ENCODE measurements at regions not wholly inside any gene's neighbourhood (a gene's known extent, or its start where the extent isn't known, plus 50 kb on each side); places are given as distances from the start of the nearest gene placed in this dataset.

DNA sequence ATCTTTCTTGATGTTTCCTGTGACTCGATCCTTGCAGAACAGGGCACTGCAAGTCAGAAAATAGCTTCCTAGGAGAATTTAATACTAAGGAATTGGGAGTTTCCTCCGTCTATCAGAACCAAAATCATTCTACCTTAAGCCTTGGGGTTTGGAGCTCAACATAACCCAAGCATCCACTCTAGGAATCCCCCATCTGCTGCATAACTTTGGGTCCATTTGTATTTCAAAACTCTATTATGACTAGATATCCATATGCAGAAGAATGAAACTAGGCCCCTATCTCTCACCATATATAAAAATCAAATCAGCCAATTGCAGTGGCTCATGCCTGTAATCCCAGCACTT lies 61.7 kb upstream of the AKAP13 start:
- H4K5ac ChIP-seq (ENCODE audit: low read depth, low read length) = no peak overlapping the region
- H3K18ac ChIP-seq (ENCODE audit: low read depth, low read length) = peak overlapping the region; percentile 66; the same call in 1 of the 2 replicates
- H3K9me1 ChIP-seq (ENCODE audit: insufficient read depth, low read length) = peaks cover 16% of the 10 kb centered on the region; the same call in 1 of the 2 replicates
- in situ Hi-C loops (cut with MboI; ENCODE audit: low sequenced_read_pairs) (no loop called here), intact Hi-C loops (cut with micrococcal nuclease) (loop anchor here (5.0 kb wide), 2 partner anchors 89 to 389 kb away; no protein-coding TSS in a partner anchor), dilution Hi-C loops (cut with HindIII; ENCODE audit: low sequenced_read_pairs, unreplicated experiment) (no loop called here)
- no peak overlapping the region for H3K9ac ChIP-seq (ENCODE audit: low read depth, low read length)
- peak overlapping the region in 1 of 2 experiments; percentile 83; a peak in 1 of 4 replicates for H4K8ac ChIP-seq (ENCODE audit: low read depth in 2 of 2, low read length in 2 of 2)
- ATAC-seq (ENCODE audit: low read depth) (no peak), DNase-seq (no peak)
- peak overlapping the region; percentile 82 for H2BK120ac ChIP-seq (ENCODE audit: low read depth, low read length)
- peak overlapping the region; percentile 34; the same call in 1 of the 2 replicates for H4K91ac ChIP-seq (ENCODE audit: insufficient read depth, low read depth, low read length)
- H3K4ac ChIP-seq (ENCODE audit: low read depth, low read length) = peak overlapping the region; percentile 75
- H2AK9ac ChIP-seq (replicated peaks; ENCODE audit: low read depth, low read length, poor library complexity) = peak overlapping the region; percentile 52
- H2BK20ac ChIP-seq (ENCODE audit: low read depth, low read length) = peak overlapping the region; percentile 87
- 0 out of 2 replicates have a peak overlapping the region, but pooled peaks have one; percentile 37 for H2AK5ac ChIP-seq (ENCODE audit: low read depth, low read length)
- peak overlapping the region; percentile 64; the same call in 1 of the 2 replicates for H3K4me2 ChIP-seq (ENCODE audit: low read depth, low read length)
- BruUV-seq (replicated peaks) = no TSS peak
- H3K23ac ChIP-seq (ENCODE audit: low read depth, low read length) = peak overlapping the region; percentile 32; the same call in 1 of the 2 replicates
- H3K14ac ChIP-seq (replicated peaks; ENCODE audit: low read depth, low read length) = peak overlapping the region; percentile 53; the same call in 1 of the 2 replicates
- H3K36me3 ChIP-seq (ENCODE audit: control insufficient read depth, insufficient read depth, low read length) = no peaks in the 10 kb centered on the region
- peak overlapping the region; percentile 64; the same call in 2 of the 3 replicates for H2BK15ac ChIP-seq (ENCODE audit: low read depth, low read length)
- H3K9me3 ChIP-seq (ENCODE audit: control insufficient read depth, insufficient read depth, low read length) = 0 out of 2 replicates have a peak, but pooled peaks cover 3% of the 10 kb centered on the region
- peaks cover 10% of the 10 kb centered on the region for H3K4me1 ChIP-seq (ENCODE audit: control insufficient read depth, insufficient read depth, low read length)
- CTCF ChIA-PET = interaction anchor here (0.7 to 1.7 kb wide), 2 partner anchors 52 to 86 kb away, joined by 3 read pairs; no protein-coding TSS in a partner anchor
- TF ChIP-seq MAFK (IDR thresholded peaks at IDR 0.05; ENCODE audit: low read depth, low read length) = no peak; the same call in 1 of the 2 replicates
- no peak for TF ChIP-seq POLR2A (IDR thresholded peaks at IDR 0.05; ENCODE audit: low read depth, low read length)
- no peak for TF ChIP-seq MXI1 (IDR thresholded peaks at IDR 0.05; ENCODE audit: borderline replicate concordance, low read depth, low read length)
- TF ChIP-seq, protein P1, sequence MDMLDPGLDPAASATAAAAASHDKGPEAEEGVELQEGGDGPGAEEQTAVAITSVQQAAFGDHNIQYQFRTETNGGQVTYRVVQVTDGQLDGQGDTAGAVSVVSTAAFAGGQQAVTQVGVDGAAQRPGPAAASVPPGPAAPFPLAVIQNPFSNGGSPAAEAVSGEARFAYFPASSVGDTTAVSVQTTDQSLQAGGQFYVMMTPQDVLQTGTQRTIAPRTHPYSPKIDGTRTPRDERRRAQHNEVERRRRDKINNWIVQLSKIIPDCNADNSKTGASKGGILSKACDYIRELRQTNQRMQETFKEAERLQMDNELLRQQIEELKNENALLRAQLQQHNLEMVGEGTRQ (IDR thresholded peaks at IDR 0.05; ENCODE audit: low read depth, low read length) = no peak
- no peak for TF ChIP-seq CEBPB (IDR thresholded peaks at IDR 0.05; ENCODE audit: low read depth, low read length)
- WGBS, 2 experiments (ENCODE audit: extremely low coverage in 2 of 2, insufficient read length in 1 of 2) = no CpG with 5 or more reads among the region's 2 CpGs
- H3K27ac ChIP-seq (ENCODE audit: insufficient read depth, low read length) = peak overlapping the region; percentile 18; the same call in 1 of the 2 replicates
- peak overlapping the region; percentile 82 for H2BK5ac ChIP-seq (ENCODE audit: low read depth, low read length, poor library complexity, severe bottlenecking)
- H3K27me3 ChIP-seq (ENCODE audit: control insufficient read depth, insufficient read depth, low read length) = no peaks in the 10 kb centered on the region
- H2AFZ ChIP-seq (replicated peaks; ENCODE audit: low read length, poor library complexity) = no peak overlapping the region
- H3K56ac ChIP-seq (ENCODE audit: extremely low read depth, insufficient read depth, low read length) = peak overlapping the region; percentile 72; the same call in 1 of the 2 replicates
- POLR2A ChIA-PET (ENCODE audit: unreplicated experiment) = no interaction called here
- peaks cover 3% of the 10 kb centered on the region for H4K20me1 ChIP-seq (ENCODE audit: insufficient read depth, low read length)
- peaks cover 0 to 13% of the 10 kb centered on the region in 2 experiments; a peak in 1 of 4 replicates for H3K79me1 ChIP-seq (ENCODE audit: low read depth in 1 of 2, low read length in 2 of 2)
- H3K4me3 ChIP-seq (ENCODE audit: insufficient read depth, low read depth, low read length) = no peak overlapping the region

Data from IMR-90 (cell line).